ENCODE measurements at regions not wholly inside any gene's neighbourhood (a gene's known extent, or its start where the extent isn't known, plus 50 kb on each side); places are given as distances from the start of the nearest gene placed in this dataset.

GRCh38 chr6:156564127-156564806 is 212.9 kb upstream of the ARID1B start:
- DNase-seq (ENCODE audit: low read depth, low spot score) = peak; percentile 7

GRCh38 chr6:156563714-156564113 is 213.5 kb upstream of the ARID1B start:
- DNase-seq (ENCODE audit: low read depth, low spot score) = no peak

GRCh38 chr6:156562636-156563035 is 214.5 kb upstream of the ARID1B start:
- no peak for DNase-seq (ENCODE audit: low read depth, low spot score)

- no peak for DNase-seq (ENCODE audit: low read depth, low spot score)
Observed at GRCh38 chr6:156562019-156562418, 215.2 kb upstream of the ARID1B start.

- no peak for DNase-seq (ENCODE audit: low read depth, low spot score)
Observed at GRCh38 chr6:156560476-156560875, 216.7 kb upstream of the ARID1B start.

- DNase-seq (ENCODE audit: low read depth, low spot score) = no peak
Observed at GRCh38 chr6:156559162-156559690, 218.0 kb upstream of the ARID1B start.

- DNase-seq (ENCODE audit: low read depth, low spot score) = no peak
Observed at GRCh38 chr6:156557911-156558259, 219.3 kb upstream of the ARID1B start.

GRCh38 chr6:156557251-156557910 is 219.8 kb upstream of the ARID1B start:
- DNase-seq (ENCODE audit: low read depth, low spot score) = no peak

GRCh38 chr6:156556811-156557210 is 220.4 kb upstream of the ARID1B start:
- DNase-seq (ENCODE audit: low read depth, low spot score) = no peak

GRCh38 chr6:156555116-156555515 is 222.1 kb upstream of the ARID1B start:
- DNase-seq (ENCODE audit: low read depth, low spot score) = no peak

GRCh38 chr6:156554160-156554559 is 223.0 kb upstream of the ARID1B start:
- no peak for DNase-seq (ENCODE audit: low read depth, low spot score)

GRCh38 chr6:156552849-156553248 is 224.3 kb upstream of the ARID1B start:
- no peak for DNase-seq (ENCODE audit: low read depth, low spot score)

GRCh38 chr6:156550949-156551348 is 226.2 kb upstream of the ARID1B start:
- DNase-seq (ENCODE audit: low read depth, low spot score) = no peak

- no peak for DNase-seq (ENCODE audit: low read depth, low spot score)
Observed at GRCh38 chr6:156545931-156546330, 231.2 kb upstream of the ARID1B start.

- DNase-seq (ENCODE audit: low read depth, low spot score) = no peak
Observed at GRCh38 chr6:156545021-156545420, 232.2 kb upstream of the ARID1B start.

GRCh38 chr6:156544046-156544445 is 233.1 kb upstream of the ARID1B start:
- no peak for DNase-seq (ENCODE audit: low read depth, low spot score)

- no peak for DNase-seq (ENCODE audit: low read depth, low spot score)
Observed at GRCh38 chr6:156543431-156543830, 233.7 kb upstream of the ARID1B start.

- DNase-seq (ENCODE audit: low read depth, low spot score) = no peak
Observed at GRCh38 chr6:156538875-156539660, 238.1 kb upstream of the ARID1B start.

GRCh38 chr6:156534594-156534993 is 242.6 kb upstream of the ARID1B start:
- no peak for DNase-seq (ENCODE audit: low read depth, low spot score)

- DNase-seq (ENCODE audit: low read depth, low spot score) = no peak
Observed at GRCh38 chr6:156533872-156534524, 243.2 kb upstream of the ARID1B start.

GRCh38 chr6:156526081-156526480 is 251.1 kb upstream of the ARID1B start:
- no peak for DNase-seq (ENCODE audit: low read depth, low spot score)

GRCh38 chr6:156525541-156525940 is 251.6 kb upstream of the ARID1B start:
- DNase-seq (ENCODE audit: low read depth, low spot score) = no peak

Measured in pulmonary artery endothelial cell (primary cell).